HG02610 (cell line): ENCODE measurements at regions not wholly inside any gene's neighbourhood (a gene's known extent, or its start where the extent isn't known, plus 50 kb on each side); places are given as distances from the start of the nearest gene placed in this dataset.
"Not testable (repeated sequence)": the region's sequence is repeated elsewhere in the genome, so short reads cannot be mapped to it uniquely, and the experiment has no call there.

Experiments
- ATAC-seq: cut with Tn5 transposase; IDR thresholded peaks from one replicate; pipeline ENCODE4 v1.9.1; 2021; ENCODE audit warnings: mild to moderate bottlenecking, moderate library complexity; ENCODE audit not compliant: unreplicated experiment

DNA sequence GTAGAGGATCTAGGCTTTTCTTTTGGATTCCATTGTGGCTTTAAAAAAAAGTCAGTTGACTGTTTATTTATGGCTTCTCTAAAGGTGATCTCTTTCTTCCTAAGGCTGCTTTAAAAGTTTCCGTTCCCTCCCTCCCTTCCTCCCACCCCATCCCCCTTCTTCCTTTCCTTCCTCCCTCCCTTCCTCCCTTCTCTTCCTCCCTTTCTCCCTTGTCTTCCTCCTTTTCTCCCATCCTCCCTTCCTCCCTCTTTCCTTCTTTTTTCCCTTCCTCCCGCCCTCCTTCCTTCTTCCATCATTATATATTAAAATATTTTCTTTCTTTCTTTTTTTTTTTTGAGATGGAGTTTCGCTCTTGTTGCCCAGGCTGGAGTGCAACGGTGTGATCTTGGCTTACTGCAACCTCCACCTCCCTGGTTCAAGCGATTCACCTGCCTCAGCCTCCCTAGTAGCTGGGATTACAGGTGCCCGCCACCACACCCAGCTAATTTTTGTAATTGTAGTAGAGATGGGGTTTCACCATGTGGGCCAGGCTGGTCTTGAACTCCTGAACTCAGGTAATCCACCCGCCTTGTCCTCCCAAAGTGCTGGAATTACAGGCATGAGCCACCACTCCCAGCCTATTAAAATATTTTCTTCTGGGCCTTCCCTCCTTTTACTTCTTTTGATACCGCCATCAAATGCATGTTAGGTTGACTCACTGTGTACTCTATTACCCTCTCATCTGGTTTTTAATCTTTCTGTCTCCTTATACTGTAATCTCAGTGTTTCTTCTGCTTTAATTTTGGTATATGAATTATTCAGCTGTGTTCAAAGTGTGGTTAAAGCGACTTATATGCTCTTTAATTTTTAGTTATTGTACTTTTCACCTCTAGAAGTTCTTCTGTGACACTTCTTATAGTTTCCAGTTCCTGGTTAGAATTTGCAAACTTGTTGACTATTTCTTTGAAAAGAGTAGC is 59.2 kb upstream of the ATP5PO start:
- ATAC-seq = no peak

DNA sequence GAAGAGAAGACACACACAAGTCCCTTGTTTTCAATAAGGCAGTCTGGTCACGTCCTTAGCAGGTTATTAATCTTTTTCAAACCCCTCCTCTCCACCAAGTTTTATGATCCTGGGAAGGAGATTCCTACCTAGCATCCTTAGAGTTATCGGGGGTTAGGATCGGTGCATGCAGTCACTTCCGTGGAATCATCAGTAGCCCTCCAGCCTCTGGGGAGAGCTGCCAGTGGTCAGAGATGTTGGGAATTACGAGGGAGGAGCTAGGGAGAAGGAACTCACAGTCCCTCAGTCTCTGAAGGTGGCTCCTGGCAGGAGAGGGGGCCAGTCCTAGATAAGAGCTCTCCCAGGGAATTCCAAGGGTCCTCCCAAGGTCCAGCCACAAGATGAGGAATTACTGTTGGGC is 57.7 kb upstream of the ATP5PO start:
- ATAC-seq = no peak

DNA sequence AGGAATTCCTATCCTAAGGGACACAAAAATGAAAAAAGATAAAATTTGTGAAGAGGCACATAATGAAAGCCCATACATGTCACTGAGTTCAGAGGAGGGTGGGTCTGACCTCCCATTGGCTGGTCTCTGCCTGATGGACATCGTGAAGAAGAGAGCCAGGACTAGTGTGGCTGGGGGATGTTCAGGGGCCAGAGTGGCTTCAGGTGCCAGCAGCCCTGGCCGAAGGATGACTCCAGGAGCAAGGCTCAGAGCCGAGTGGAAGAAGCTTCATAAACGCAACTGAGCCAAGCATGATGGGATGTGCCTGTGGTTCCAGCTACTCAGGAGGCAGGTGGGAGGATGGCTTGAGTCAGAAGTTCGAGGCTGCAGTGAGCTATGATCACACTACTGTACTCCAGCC is 56.9 kb upstream of the ATP5PO start:
- ATAC-seq = no peak

DNA sequence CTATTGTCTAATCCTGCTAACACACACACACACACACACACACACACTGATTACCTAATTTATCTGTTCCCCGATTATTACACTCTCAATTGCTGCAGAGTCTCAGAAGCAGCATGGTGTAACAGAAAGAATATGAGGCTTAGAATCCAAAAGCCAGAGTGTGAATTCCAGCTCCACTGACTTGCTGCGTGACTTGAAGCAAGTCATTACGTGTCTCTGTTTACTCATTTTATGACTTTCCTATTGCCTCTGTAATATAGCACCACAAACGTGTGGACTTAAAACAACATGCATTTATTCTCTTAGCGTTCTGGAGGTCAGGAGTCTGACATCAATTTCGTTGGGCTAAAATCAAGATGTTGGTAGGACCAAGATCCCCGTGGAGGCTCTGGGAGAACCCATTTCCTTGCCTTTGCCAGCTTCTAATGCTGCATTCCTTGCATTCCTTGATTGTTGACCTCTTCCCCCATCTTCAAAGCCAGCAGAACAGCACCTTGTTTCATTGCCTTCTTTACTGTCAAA is 55.9 kb upstream of the ATP5PO start:
- ATAC-seq = no peak

DNA sequence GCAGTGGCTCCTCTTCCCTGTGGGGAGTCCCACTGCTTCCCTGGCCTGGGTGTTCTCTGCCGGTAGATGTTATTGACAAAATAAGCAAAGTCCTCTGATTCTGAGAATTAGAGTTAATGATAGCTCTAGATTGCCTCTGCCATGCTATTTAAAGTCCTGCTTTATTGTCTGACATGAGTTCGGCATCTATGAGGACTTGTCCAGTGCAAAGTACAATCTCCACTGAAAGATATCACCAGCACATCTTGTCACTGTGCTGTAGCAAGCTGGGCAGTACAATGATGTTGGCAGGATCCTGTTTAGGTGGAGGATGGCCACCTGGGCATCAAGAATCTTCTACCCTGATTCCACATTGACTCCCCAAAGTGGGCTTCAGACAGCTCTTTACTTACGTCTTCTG is 54.0 kb upstream of the ATP5PO start:
- no peak for ATAC-seq

DNA sequence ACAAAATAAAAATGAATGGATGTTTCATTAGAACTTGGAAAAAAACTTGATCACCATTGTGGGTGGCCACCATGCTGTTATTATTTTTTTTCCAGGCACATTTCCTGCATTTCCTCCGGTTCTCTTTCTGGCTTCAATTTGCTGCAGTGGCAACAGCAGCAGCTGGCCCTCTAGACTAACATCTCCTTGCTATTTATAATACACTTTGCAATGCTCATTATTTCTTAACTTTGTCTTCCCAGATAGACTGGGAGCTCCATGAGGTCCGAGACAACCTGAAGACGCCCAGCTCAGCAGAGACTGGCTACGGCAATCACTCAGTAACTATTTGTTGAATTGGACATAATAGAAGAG is 53.4 kb upstream of the ATP5PO start:
- no peak for ATAC-seq

DNA sequence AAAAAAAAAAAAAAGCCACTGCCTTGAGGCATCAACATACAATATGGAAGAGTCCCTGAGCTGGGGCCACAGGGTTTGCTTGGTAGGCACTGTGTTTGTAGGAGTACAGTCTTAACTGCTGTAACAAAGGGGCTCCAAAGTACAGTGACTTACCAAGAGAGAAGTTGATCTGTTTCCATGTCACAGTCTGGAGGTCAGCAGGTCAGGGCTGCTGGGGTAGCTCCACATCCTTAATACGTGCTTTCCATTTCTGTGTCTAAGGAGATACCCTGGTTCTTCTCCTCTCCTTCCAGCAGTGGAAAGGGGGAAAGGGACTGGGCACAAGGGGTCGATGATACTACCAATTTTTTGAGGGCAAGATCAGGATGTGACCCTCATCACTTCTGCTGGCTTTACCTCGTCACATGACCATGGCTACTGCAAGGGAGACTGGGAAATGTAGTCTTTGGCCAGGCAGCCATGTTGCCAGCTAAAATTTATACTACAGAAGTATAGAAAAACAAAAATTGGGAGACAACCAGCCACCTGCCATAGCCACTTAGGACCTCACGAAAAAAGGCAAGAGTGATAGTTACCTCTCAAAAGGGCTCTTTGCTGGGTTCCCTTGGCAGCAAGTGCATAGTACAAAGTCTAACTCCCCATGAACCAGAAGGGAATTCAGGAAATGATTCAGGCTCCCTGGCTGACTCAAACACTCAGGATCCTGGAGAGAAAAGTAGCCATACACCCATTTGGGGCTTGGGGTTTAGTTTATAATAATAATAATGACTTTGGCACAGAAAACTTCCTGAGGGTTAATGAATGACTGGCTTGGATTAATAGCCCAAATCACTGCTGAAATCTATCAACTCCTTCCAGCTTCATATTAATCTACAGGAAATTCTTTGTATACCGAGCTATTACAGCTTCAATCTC is 52.7 kb upstream of the ATP5PO start:
- no peak for ATAC-seq

DNA sequence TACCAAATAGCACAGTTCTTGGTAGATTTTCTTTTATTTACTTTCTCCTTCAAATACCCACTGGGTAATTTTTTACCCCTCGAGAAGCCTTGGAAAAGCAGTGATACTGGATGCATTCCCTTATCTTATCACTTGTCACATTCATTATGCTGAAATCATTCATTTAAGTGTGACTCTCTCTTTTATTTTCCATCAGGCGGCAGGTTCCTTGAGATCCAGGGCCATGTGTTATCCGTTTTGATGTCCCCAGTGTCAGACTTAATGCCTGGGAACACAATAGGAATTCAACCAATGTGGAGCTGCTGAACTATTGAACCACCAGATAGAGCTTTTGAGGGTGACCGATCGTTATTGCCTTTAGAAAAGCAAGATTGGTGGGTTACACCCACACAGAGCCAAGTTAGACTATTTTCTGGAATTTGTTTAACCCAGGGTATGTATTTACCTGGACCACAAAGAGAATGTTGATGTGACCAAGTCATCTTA is 51.5 kb upstream of the ATP5PO start:
- no peak for ATAC-seq

DNA sequence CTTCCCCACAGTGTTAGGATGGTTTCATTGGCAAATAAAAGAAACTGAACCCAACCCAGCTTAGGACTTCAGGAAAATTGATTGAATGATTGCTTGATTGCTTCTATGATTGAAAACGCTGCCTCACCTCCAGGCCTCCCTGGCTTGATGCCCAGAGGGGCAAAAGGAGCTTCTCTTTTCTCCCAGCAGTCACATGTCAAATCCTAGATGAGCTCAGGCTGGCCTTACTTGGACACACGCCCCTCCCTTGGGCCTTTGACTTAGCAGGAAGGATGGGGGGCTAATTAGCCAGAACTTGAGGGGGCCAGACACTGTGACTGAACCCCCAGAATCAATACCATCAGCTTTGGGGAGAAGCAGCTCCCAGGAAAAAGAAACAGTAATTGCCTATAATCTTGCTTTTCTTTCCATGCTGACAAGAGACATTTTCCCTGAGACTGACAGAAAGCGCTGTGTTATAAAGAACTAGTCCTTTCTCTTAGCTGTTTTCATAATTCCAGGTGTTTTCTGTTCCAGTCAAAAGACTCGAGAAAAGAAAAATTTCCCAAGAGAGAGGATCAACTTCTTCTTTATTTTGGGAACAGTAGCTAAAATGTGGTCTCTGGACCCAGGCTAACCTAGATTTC is 50.8 kb upstream of the ATP5PO start:
- ATAC-seq = no peak

DNA sequence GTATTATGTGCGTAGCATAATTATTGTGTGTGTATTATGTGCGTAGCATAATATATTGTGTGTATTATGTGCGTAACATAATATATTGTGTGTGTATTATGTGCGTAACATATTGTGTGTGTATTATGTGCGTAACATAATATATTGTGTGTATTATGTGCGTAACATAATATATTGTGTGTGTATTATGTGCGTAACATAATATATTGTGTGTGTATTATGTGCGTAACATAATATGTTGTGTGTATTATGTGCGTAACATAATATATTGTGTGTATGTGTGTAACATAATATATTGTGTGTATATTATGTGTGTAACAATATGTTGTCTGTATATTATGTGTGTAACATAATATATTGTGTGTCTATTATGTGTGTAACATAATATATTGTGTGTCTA is 50.1 kb upstream of the ATP5PO start:
- not testable (repeated sequence) for ATAC-seq
